ENCODE measurements at regions not wholly inside any gene's neighbourhood (a gene's known extent, or its start where the extent isn't known, plus 50 kb on each side); places are given as distances from the start of the nearest gene placed in this dataset. TPM values are rescaled to one million over a fixed set of nuclear protein-coding genes. Genes with fewer than 3 reads are reported as not detected.

DNA sequence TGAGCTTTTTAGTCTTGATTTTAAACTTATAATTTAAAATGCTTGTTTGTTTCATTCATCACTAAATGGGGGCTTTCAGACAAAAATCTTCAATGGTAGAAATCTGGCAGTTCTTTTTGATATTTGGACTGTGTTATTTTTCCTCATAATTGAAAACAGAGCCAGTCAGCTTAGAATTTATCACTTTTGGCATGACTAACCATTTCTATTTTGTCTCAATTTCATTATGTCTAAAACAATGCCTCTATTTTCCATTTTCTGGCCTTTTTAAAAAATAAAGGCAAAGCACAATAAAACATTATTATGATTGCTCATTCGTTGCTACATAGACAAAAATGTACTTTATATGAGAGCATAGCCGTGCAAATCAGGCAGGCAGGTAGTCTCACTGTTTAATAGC lies 434.5 kb downstream of the XIRP2 start:
- no peak for DNase-seq (ENCODE audit: low read depth in 2 of 3, low spot score in 2 of 3)

DNA sequence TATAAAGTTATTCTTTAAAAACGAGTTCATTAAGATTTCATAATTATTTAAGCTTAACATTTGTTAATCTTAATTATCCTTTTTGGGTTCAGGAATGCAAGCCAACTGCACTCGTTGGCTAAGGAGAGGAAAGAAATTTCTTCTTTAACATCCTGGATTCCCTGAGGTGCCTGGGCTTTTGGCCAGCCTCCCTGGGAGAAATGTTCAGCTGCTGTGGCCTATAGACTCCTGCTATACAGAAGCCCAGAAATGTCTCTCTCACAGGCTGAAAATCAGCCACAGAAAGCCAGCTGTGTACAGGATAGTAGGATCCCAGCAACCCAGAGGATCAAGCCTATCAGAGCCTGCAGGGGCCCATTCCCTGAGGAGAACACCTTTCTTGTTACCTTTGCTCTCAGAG lies 430.3 kb downstream of the XIRP2 start:
- no peak for DNase-seq (ENCODE audit: low read depth in 2 of 3, low spot score in 2 of 3)

- no peak for DNase-seq (ENCODE audit: low read depth in 2 of 3, low spot score in 2 of 3)
These were observed 422.2 kb downstream of the XIRP2 start for GRCh38 chr2:167310442-167310841.

Small RNA genes lying in the stretch of these regions (small RNA-seq; reads per million reads assigned to genes)
- not detected for gene RNU7-148P

Data from hematopoietic multipotent progenitor cell (in vitro differentiated cells).